OCI-M2 (cell line): ENCODE measurements at regions not wholly inside any gene's neighbourhood (a gene's known extent, or its start where the extent isn't known, plus 50 kb on each side); places are given as distances from the start of the nearest gene placed in this dataset.

Experiments
- DNase-seq: peaks from one replicate; lab custom pipeline; 2025; ENCODE audit not compliant: unreplicated experiment; lab: John Stamatoyannopoulos, UW

- no peak for DNase-seq
Observed at GRCh38 chr10:33126742-33127141, 168.7 kb upstream of the ITGB1 start.

- DNase-seq, result no peak
Observed at GRCh38 chr10:33125522-33126517, 167.8 kb upstream of the ITGB1 start.

- no peak for DNase-seq
Observed at GRCh38 chr10:33125111-33125510, 167.1 kb upstream of the ITGB1 start.

- DNase-seq, result no peak
Observed at GRCh38 chr10:33123680-33124079, 165.7 kb upstream of the ITGB1 start.

- no peak for DNase-seq
Observed at GRCh38 chr10:33122014-33122809, 164.2 kb upstream of the ITGB1 start.

GRCh38 chr10:33120700-33121099 lies 162.7 kb upstream of the ITGB1 start:
- DNase-seq, result no peak

- DNase-seq, result no peak
Observed at GRCh38 chr10:33120275-33120674, 162.2 kb upstream of the ITGB1 start.

- no peak for DNase-seq
Observed at GRCh38 chr10:33117816-33118215, 159.8 kb upstream of the ITGB1 start.

- no peak for DNase-seq
Observed at GRCh38 chr10:33117230-33117629, 159.2 kb upstream of the ITGB1 start.

GRCh38 chr10:33115738-33116719 lies 158.0 kb upstream of the ITGB1 start:
- no peak for DNase-seq

GRCh38 chr10:33114451-33114952 lies 156.5 kb upstream of the ITGB1 start:
- no peak for DNase-seq

- no peak for DNase-seq
Observed at GRCh38 chr10:33113466-33113865, 155.4 kb upstream of the ITGB1 start.

GRCh38 chr10:33112831-33113455 lies 154.9 kb upstream of the ITGB1 start:
- no peak for DNase-seq

- no peak for DNase-seq
Observed at GRCh38 chr10:33111488-33112051, 153.5 kb upstream of the ITGB1 start.

- no peak for DNase-seq
Observed at GRCh38 chr10:33109788-33110469, 151.9 kb upstream of the ITGB1 start.

- no peak for DNase-seq
Observed at GRCh38 chr10:33109384-33109783, 151.4 kb upstream of the ITGB1 start.

GRCh38 chr10:33107953-33108352 lies 149.9 kb upstream of the ITGB1 start:
- DNase-seq, result no peak

GRCh38 chr10:33106767-33107166 lies 148.7 kb upstream of the ITGB1 start:
- no peak for DNase-seq

- DNase-seq, result no peak
Observed at GRCh38 chr10:33103863-33104379, 145.9 kb upstream of the ITGB1 start.
